HG02852 (cell line): ENCODE measurements at regions not wholly inside any gene's neighbourhood (a gene's known extent, or its start where the extent isn't known, plus 50 kb on each side); places are given as distances from the start of the nearest gene placed in this dataset.
"Not testable (repeated sequence)": the region's sequence is repeated elsewhere in the genome, so short reads cannot be mapped to it uniquely, and the experiment has no call there.

Source experiments
- ATAC-seq: cut with Tn5 transposase; IDR thresholded peaks from one replicate; pipeline ENCODE4 v1.9.1; 2021; ENCODE audit warnings: mild to moderate bottlenecking, moderate library complexity; ENCODE audit not compliant: unreplicated experiment

DNA sequence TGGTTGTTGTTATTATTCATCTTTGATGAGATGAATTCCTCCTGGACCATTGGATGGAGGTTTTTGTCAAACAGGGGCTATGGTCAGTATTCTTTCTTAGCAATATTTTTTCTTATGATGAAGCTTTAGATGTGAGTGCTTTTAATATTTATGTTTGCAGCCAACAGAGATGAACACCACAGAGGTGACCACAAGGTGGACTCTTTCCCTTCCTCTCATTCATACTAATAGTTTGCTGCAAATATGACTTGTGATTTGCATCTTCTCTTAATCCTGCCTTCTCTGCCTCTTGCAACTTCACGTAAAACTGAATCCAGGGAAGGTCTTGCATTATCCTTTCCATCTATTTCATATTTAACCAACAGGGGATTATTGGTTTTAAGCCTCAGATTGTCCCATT, 473.1 kb upstream of the UBE2E2 start:
- ATAC-seq, result no peak

GRCh38 chr3:22730701-22731100, 472.4 kb upstream of the UBE2E2 start:
- ATAC-seq, result no peak

- ATAC-seq, result no peak
These were observed 471.2 kb upstream of the UBE2E2 start for GRCh38 chr3:22731901-22732300.

- no peak for ATAC-seq
These were observed 470.5 kb upstream of the UBE2E2 start for GRCh38 chr3:22732641-22733040.

DNA sequence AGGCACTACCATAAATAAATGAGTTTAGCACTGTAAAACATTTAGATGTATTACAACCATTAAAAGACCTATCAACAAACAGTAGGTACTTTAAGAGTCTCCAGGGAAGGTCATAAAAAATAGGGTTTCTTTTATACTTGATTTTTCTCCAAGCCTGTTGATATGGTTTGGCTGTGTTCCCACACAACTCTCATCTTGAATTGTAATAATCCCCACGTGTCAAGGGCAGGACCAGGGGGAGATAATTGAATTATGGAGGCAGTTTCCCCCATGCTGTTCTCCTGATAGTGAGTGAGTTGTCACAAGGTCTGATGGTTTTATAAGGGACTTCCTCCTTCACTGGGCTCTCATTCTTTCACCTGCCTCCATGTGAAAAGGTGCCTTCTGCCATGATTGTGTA, 468.9 kb upstream of the UBE2E2 start:
- no peak for ATAC-seq

DNA sequence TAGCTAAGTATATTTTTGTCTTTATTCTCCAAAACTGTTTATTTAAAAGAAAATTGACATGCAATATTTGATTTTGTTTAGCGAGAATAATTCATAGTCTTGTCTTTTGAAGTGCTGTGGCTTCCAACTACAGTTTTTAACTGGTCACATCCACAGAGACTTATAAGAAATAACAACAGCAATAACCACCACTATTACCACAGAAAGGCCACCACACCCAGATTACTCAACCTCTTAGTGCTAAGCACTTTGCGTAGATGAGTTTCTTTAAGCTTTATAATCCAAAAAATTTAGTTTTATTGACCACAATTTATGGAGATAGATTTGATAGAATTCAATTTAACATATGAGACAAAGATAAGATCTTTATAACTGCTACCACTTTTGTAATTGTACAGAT, 468.4 kb upstream of the UBE2E2 start:
- no peak for ATAC-seq

- no peak for ATAC-seq
These were observed 467.8 kb upstream of the UBE2E2 start for GRCh38 chr3:22735373-22735772.

DNA sequence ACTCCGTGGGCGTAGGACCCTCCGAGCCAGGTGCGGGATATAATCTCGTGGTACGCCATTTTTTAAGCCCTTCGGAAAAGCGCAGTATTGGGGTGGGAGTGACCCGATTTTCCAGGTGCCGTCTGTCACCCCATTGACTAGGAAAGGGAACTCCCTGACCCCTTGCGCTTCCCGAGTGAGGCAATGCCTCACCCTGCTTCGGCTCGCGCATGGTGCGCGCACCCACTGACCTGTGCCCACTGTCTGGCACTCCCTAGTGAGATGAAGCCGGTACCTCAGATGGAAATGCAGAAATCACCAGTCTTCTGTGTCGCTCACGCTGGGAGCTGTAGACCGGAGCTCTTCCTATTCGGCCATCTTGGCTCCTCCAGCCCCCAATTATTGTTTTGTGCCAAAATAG, 459.7 kb upstream of the UBE2E2 start:
- not testable (repeated sequence) for ATAC-seq

DNA sequence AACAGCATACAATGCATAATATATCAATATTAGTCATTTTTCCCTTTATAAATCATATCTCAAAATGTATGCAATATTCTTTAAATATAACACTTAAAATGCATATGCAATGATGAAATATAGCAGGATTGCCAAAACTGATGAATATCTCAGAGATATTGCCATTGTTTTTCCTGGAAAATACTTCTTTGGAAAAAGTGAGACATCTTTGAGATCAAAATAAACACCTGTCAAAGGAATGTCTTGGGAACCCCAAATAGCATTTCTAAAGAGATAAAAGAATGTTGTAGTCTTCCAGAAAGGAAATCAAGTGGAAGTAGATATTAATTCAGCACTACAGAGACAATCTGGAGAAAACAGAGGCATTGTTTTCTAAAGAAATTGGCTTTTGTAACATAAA, 457.8 kb upstream of the UBE2E2 start:
- no peak for ATAC-seq

- no peak for ATAC-seq
These were observed 456.9 kb upstream of the UBE2E2 start for GRCh38 chr3:22746221-22746620.

DNA sequence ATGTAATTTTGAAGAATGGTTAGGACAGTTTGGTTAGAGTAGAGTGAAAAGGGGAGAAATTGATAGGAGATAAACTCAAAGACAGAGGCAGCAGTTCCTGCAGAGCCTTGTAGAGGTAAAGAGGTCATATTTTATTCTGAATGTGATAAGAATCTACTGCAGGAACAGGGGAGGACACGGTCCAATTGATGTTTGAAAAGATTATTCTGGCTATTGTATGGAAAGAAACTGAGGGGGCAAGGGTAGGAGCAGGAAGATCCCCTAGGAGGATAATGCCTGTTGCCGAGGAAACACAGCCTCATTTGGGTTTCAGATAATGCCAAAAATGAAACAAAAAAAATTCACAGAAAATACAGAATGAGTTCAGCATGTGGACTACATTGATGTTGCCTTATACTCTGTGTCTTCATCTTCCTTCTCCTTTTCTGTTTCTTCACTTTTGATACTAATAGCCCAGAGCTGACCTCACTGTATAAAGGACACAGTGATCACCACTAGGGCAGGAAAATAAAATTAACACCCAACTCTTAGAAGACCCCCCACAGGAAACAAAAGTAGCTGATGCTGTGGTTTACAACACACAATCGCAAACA, 454.6 kb upstream of the UBE2E2 start:
- ATAC-seq, result no peak

DNA sequence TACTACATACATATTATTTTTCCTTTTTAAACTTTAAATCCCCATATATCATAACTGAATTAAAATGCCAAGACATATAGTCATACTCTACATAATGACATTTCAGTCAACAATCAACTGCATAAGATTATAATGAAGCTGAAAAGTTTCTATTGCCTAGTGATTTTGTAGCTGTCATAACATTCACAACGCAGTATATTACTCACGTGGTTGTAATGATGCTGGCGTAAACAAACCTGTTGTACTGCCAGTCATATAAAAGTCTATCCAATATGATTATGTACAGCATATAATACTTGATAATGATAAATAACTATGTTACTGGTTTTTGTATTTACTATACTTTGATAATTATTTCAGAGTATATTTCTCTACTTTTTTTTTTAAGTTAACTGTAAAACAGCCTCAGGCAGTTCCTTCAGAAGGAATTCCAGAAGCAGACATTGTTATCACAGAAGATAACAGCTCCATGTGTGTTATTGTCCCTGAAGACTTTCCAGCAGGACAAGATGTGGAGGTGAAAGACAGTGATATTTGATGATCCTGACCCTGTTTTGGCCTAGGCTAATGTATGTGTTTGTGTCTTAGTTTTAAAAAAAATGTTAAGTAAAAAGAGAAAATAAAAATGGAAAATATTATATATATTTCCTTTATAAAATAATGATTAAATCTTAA, 443.4 kb upstream of the UBE2E2 start:
- no peak for ATAC-seq

GRCh38 chr3:22765679-22766078, 437.4 kb upstream of the UBE2E2 start:
- ATAC-seq, result no peak

- ATAC-seq, result no peak
These were observed 425.3 kb upstream of the UBE2E2 start for GRCh38 chr3:22777834-22778233.

GRCh38 chr3:22779737-22780136, 423.4 kb upstream of the UBE2E2 start:
- no peak for ATAC-seq

DNA sequence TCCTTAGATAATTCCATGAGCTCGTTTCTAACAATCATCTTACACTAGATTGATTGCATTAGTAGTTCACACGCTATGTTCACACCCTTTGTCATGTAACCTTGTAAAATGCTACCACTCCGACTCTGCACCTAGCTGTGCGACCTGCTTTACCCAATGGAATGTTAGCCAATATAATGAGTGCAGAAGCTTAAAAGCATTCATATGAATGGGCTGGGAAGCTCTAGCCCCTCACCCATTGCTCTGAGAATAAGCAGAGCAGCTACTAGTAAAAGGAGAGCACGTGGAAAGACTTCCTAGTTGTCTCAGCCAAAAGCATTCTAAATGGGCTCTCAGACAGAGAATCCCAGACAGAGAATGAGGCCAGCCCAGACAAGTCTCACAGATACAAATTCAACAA, 410.6 kb upstream of the UBE2E2 start:
- no peak for ATAC-seq

- no peak for ATAC-seq
These were observed 407.2 kb upstream of the UBE2E2 start for GRCh38 chr3:22795917-22796316.

- no peak for ATAC-seq
These were observed 404.7 kb upstream of the UBE2E2 start for GRCh38 chr3:22798461-22798860.

DNA sequence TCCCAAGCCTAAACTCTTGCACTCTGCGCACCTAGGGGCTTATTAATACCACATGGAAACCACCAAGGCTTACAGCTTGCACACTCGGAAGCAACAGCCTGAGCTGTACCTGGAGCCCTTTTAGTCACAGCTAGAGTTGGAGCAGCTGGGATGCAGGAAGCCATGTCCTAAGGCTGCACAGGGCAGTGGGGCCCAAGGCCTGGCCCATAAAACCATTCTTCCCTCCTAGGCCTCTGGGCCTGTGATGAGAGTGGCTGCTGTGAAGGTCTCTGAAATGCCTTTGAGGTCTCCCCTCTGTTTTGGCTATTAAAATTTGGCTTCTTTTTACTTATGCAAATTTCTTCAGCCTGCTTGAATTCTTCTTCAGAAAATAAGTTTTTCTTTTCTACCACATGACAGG, 383.9 kb upstream of the UBE2E2 start:
- ATAC-seq, result no peak

DNA sequence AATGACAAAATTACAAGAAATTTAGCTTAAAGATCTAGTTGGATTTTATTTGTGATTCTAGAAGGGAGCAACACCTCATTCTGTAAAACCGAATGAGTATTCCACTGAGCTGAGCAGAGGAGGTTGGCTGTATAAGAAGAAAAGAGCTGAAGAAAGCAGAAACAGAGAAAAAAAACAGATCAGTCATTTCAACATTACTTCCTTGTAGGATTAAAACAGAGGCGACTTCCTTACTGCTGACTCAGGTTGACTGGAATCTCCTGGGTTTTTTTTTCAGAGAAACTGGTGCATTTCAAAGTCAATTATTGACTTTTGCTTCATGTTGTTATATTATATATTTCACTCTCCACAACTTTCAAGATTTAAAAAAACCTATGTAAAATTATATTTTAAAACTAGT, 368.1 kb upstream of the UBE2E2 start:
- no peak for ATAC-seq

GRCh38 chr3:22836131-22836530, 367.0 kb upstream of the UBE2E2 start:
- no peak for ATAC-seq

DNA sequence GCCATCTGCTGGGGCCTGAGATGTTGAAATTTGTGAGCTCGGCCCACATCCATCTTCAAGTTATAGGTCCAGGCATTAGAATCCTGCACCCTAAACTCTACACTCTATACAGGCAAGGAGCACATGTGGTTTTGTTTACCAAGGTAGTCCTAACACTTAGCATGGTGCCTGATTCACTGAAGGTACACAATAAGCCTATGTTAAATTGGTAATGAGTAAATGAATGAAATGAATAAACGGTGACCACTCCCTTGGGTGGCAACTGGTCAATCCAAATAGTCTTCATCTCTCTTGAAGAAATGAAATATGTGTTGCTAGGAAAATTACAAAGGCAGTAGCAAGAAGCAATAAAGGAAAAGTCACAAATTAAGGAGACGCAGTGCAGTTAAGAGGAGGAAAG, 359.3 kb upstream of the UBE2E2 start:
- no peak for ATAC-seq

- no peak for ATAC-seq
These were observed 356.6 kb upstream of the UBE2E2 start for GRCh38 chr3:22846566-22846965.
